Uterus (tissue), 2 donors: ENCODE measurements at regions not wholly inside any gene's neighbourhood (a gene's known extent, or its start where the extent isn't known, plus 50 kb on each side); places are given as distances from the start of the nearest gene placed in this dataset.

Experiments
- POLR2A ChIP-seq, 2 donors: fragments of 450-650 bp; IDR thresholded peaks; one replicate each; pipeline ENCODE4 v1.6.1; 2016; ENCODE audit warnings: antibody characterized with exemption in 2 of 2, mild to moderate bottlenecking in 1 of 2, moderate library complexity in 1 of 2
- TF ChIP-seq, protein P1 (sequence below), 4 experiments: fragments of 200-600 bp in 2 of 4; fragments of 450-650 bp in 2 of 4; sonication (generic) in 2 of 4; IDR thresholded peaks; one replicate each; pipeline ENCODE4 v1.5.1; 2016 to 2019; ENCODE audit warnings: antibody characterized with exemption in 4 of 4, mild to moderate bottlenecking in 2 of 4, moderate library complexity in 1 of 4

- TF ChIP-seq, protein P1, sequence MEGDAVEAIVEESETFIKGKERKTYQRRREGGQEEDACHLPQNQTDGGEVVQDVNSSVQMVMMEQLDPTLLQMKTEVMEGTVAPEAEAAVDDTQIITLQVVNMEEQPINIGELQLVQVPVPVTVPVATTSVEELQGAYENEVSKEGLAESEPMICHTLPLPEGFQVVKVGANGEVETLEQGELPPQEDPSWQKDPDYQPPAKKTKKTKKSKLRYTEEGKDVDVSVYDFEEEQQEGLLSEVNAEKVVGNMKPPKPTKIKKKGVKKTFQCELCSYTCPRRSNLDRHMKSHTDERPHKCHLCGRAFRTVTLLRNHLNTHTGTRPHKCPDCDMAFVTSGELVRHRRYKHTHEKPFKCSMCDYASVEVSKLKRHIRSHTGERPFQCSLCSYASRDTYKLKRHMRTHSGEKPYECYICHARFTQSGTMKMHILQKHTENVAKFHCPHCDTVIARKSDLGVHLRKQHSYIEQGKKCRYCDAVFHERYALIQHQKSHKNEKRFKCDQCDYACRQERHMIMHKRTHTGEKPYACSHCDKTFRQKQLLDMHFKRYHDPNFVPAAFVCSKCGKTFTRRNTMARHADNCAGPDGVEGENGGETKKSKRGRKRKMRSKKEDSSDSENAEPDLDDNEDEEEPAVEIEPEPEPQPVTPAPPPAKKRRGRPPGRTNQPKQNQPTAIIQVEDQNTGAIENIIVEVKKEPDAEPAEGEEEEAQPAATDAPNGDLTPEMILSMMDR (IDR thresholded peaks at IDR 0.05): no peak
- no peak for TF ChIP-seq POLR2A (IDR thresholded peaks at IDR 0.05)
These were observed 55.0 kb upstream of the CPLX2 start for GRCh38 chr5:175816348-175816747.
